GM21786 (cell line): ENCODE measurements at regions not wholly inside any gene's neighbourhood (a gene's known extent, or its start where the extent isn't known, plus 50 kb on each side); places are given as distances from the start of the nearest gene placed in this dataset.
"Not testable (repeated sequence)": the region's sequence is repeated elsewhere in the genome, so short reads cannot be mapped to it uniquely, and the experiment has no call there.

Experiments
- ATAC-seq: cut with Tn5 transposase; IDR thresholded peaks from one replicate; pipeline ENCODE4 v1.9.1; 2021; ENCODE audit not compliant: unreplicated experiment

GRCh38 chr7:51973071-51973470 lies 656.5 kb upstream of the COBL start:
- no peak for ATAC-seq

DNA sequence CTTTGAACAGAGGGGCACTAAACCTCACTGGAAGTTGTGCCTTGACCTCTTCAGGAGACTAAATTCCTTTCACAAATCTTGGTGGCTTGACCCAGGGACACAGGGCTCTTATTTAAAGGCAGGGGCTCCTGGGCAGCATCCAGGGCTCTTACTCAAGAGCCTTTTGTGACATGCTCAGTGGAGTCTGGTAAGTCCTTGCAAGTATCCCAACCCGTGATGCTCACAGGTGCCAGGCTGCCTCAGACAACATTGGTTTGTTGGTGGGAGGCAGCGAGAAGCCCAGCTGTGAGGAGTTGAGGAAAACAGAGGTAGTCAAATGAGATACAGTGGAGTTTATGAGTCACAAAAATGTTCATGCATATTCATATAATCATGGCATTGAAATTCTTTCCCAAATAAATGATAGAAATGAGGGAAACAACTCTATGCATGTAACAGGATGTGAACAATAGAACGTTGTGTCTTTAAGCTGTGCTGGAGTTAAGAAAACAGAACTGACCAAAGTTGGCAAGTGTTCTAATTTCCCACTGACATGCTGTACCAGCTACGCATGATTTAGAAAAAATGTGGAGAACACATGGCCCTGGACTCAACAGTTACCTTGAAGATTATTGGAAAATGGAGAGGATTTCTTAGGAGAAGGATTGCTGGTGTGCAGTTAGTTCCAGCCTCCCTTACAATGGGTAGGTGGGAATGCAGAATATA lies 654.5 kb upstream of the COBL start:
- ATAC-seq, result no peak

DNA sequence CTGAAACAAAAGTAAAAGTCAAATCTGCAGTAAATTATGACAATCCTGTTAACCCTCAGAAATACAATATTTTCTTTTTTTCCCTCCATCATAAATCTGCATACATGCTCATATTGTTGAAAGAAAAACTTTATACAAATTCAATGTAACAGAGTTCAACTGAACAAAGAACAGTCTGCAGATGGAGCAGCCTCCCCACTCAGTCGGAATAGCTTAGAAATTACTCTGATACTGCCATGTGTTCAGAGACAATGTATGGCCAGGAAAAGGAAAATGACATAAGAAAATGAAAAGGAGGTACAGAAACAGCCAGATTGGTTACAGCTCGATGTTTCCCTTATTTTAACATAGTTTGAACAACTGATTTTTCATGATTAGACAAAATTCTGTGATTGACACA lies 651.9 kb upstream of the COBL start:
- ATAC-seq, result no peak

GRCh38 chr7:51965454-51965853 lies 648.8 kb upstream of the COBL start:
- no peak for ATAC-seq

DNA sequence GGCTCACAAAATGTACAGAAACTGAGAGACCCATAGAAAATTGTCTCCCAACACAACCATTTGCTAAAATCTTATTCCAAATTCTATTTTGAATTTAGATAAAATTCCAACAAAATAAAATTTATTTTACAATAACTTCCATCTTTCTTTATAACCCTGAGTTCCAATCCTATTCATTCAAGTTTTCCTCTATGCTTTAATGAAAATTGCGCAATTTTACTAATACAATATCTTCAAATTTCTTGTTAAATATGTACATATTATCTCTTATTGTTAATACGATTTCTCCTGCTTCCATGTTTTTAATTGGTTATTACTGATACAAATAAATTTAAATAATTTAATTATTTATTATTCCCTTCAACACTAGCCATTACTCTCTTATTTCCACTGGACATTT lies 645.2 kb upstream of the COBL start:
- no peak for ATAC-seq

DNA sequence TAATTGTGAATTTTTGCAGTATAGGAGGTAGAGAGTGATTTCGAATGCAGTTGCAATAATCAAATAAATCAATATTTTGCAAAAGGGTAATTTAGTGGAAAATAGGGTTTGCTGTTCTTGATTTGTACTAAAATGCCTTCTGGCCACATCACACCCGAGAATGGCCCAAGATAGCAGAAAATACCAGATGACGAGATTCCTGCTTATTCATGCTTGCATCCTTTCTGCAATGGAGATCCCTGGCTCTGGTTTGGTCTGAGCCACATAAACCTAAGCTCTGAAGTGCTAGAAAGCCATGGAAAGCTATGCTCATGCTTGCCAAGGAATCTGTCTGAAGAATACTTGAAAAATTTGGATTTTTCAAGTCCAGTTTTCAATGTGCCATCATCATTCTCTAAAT lies 634.2 kb upstream of the COBL start:
- no peak for ATAC-seq

GRCh38 chr7:51949726-51950644 lies 633.4 kb upstream of the COBL start:
- no peak for ATAC-seq

- ATAC-seq, result no peak
Observed at GRCh38 chr7:51930834-51931233, 614.2 kb upstream of the COBL start.

- no peak for ATAC-seq
Observed at GRCh38 chr7:51929818-51930217, 613.2 kb upstream of the COBL start.

GRCh38 chr7:51927738-51928137 lies 611.1 kb upstream of the COBL start:
- no peak for ATAC-seq

DNA sequence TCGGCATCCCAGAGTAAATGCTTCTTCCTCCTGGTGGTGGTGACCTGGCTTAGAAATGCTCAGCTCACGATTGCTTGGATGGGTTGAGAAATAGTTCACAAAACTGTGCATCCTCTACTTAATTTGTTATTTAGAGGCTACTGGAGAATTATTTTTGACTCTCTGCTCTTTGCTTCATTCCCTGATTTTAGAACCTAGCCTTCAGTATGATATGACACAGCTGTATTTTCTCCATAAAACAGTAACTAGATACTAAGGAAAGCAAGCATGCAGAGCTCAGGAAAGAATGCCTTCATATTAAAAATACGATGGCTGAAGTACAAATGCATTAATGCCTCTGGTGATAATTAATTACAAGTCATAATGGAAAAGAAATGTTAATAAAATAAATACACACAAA lies 602.0 kb upstream of the COBL start:
- ATAC-seq, result no peak

- no peak for ATAC-seq
Observed at GRCh38 chr7:51901489-51901840, 584.9 kb upstream of the COBL start.

DNA sequence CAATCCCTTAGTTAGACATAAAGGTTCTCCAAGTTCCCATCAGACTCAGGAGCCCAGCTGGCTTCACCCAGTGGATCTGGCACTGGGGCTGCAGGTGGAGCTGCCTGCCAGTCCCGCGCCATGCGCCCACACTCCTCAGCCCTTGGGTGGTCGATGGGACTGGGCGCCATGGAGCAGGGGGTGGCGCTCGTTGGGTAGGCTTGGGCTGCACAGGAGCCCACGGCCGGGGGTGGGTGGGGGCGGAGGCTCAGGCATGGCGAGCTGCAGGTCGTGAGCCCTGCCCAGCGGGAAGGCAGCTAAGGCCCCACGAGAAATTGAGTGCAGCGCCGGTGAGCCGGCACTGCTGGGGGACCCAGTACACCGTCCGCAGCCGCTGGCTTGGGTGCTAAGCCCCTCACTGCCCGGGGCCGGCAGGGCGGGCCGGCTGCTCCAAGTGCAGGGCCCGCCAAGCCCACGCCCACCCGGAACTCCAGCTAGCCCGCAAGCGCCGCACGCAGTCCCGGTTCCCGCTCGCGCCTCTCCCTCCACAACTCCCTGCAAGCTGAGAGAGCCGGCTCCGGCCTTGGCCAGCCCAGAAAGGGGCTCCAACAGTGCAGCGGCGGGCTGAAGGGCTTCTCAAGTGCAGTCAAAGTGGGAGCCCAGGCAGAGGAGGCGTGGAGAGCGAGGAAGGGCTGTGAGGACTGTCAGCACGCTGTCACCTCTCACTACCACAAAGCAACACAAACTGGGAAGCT lies 584.3 kb upstream of the COBL start:
- not testable (repeated sequence) for ATAC-seq

DNA sequence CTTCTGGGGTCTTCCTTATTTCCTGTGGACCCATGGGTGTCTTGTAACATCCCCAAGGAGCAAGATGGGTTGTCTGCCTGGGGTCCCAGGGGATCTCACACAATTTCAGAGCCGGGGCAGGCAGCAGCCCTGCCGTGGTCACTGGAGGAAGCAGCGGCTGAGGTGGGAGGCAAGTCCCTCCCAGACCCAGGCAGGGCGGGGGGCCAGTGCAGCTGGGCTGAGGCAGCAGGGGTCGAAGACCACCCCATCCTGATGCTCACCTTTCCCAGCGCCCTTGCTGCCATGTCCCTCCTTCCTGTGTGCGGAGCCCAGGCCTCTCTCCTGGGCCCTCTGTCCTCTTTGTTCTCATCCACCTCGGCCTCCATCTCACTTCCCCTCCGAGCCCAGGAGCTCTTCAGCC lies 583.0 kb upstream of the COBL start:
- no peak for ATAC-seq

DNA sequence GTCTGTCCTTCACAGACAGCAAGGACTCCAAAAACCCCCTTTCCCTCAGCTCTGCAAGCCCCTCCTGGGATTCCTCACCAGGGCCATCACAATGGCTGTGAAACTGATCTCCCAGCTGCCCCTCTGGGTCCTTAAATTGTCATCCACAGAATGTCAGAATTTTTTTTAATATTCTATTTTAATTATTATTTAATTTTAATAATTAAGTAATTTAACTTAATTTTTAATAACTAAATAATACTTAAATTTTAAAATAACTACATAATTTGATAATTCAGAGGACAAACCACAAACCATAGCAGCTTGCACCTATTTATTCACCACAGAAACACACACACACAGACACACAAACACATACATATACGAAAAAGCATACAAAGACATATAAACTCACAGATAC lies 565.8 kb upstream of the COBL start:
- ATAC-seq, result no peak

- ATAC-seq, result no peak
Observed at GRCh38 chr7:51881309-51881708, 564.7 kb upstream of the COBL start.

DNA sequence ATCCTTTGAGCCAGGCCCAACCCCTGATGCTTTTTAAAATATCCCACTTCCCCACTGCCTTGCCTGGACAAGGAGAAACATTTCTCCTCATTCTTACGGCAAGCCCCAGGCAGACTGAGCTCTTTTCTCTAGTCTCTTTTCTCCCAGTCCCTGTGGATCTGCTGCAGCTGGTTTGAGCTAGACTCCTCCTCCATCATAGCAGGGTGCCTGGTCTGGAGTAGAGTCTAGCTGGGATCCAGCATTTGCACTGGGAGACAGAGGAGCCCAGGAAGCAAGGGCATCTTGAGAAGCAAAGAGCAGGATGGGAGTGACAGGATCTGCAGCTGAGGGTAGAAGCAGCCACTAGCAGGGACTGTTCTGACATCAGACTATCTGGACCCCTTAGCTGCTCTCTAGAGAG lies 562.3 kb upstream of the COBL start:
- no peak for ATAC-seq

- ATAC-seq, result no peak
Observed at GRCh38 chr7:51869452-51869851, 552.8 kb upstream of the COBL start.

DNA sequence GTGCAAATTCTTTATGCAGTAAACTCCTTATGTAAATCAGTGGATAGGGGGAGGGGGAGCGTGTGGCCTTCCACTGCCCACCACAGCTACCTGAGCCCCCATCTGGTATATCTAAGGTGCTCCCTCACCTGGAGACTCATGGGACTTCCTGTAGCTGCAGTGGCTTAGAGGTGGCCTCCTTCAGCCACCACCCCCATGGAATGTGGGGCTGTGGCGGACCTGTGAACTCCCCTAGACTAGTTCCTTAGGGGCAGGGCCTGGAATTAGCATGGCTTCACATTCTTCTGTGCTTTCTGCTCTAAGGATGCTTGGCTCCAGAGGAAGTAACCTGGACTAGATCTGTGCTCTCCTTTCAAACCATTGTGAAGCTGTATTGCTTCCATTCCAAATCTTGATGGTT lies 550.5 kb upstream of the COBL start:
- no peak for ATAC-seq

DNA sequence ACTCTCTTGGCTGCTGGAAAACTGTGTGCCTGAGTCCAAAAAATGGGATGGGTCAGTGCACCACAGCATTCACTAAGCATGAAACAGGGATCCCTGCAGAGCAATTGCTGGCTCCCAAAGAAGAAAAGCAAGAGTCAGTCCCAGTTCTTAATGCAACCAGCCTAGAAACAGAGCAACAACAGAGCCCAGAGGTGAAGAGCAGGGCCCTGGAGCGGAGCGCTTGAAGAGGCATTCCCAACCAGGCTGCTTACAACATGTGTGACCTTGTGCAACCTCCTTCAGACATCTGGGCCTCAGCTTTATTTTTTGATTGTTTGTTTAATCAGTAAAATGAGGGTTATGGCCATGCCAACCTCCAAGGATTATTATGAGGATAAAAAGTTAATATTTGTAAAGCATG lies 543.7 kb upstream of the COBL start:
- no peak for ATAC-seq

DNA sequence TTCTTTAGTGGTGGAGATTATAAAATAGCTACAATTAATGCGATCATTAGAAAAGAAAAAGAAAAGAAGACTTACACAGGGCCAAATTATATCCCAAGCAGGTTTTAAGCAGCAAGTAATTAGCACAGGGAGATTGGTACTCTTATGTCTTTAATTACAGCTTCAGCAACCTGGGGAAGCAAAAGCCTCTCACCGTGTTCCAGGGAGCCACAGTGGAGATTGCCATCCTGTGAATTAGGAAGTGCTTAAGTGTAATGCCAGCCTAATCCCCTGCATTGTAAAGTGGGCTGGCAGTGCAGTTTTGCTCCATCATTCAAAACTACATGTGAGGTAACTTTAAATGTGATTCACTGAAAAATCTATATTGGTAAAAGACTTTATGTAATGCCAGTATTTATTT lies 533.5 kb upstream of the COBL start:
- no peak for ATAC-seq
